ENCODE measurements at regions not wholly inside any gene's neighbourhood (a gene's known extent, or its start where the extent isn't known, plus 50 kb on each side); places are given as distances from the start of the nearest gene placed in this dataset.

- CTCF ChIA-PET, result no interaction called here
- H3K4me3 ChIP-seq (ENCODE audit: low read depth, low read length, poor library complexity, severe bottlenecking), result no peak overlapping the region
- BruUV-seq (replicated peaks), result TSS peak; percentile 50
Measured at GRCh38 chr3:156614642-156615511, 59.5 kb upstream of the TIPARP start.

GRCh38 chr3:156612903-156613302, 58.0 kb upstream of the SSR3 start:
- no peaks in the 10 kb centered on the region for H3K9me3 ChIP-seq (ENCODE audit: low read depth, low read length, poor library complexity, severe bottlenecking)
- POLR2A ChIA-PET (ENCODE audit: low non-redundant PET), result no interaction called here
- CTCF ChIA-PET, result no interaction called here

More at GRCh38 chr3:156614642-156615511, 59.5 kb upstream of the TIPARP start:
- no peak for TF ChIP-seq EZH2 (IDR thresholded peaks at IDR 0.05; ENCODE audit: borderline replicate concordance, low read depth, low read length, poor library complexity, severe bottlenecking)
- no peak for TF ChIP-seq CTCF (conservative IDR thresholded peaks at IDR 0.05; ENCODE audit: low read depth, low read length)
- Histone ChIP-seq H3K27me3 (replicated peaks; ENCODE audit: insufficient read depth, low read depth, low read length, poor library complexity) (no peaks in the 10 kb centered on the region), H3K4me1 (ENCODE audit: insufficient read depth, low read length, poor library complexity, severe bottlenecking) (peaks cover 76% of the 10 kb centered on the region), H3K27ac (ENCODE audit: low read depth, low read length, poor library complexity, severe bottlenecking) (peak overlapping the region; percentile 99), H3K36me3 (ENCODE audit: insufficient read depth, low read length, poor library complexity, severe bottlenecking) (no peaks in the 10 kb centered on the region), H3K9me3 (ENCODE audit: low read depth, low read length, poor library complexity, severe bottlenecking) (no peaks in the 10 kb centered on the region)
- DNase-seq (ENCODE audit: low spot score), result peak; percentile 67
- intact Hi-C loops (cut with micrococcal nuclease; ENCODE audit: unreplicated experiment), result loop anchor here (2.0 to 5.0 kb wide), 4 partner anchors 60 to 517 kb away; partner anchors contain the start of genes LEKR1 and TIPARP
- POLR2A ChIA-PET (ENCODE audit: low non-redundant PET), result interaction anchor here (0.5 to 1.5 kb wide), 2 partner anchors 61 to 70 kb away, joined by 3 to 6 read pairs; no protein-coding TSS in a partner anchor

More at GRCh38 chr3:156612903-156613302, 58.0 kb upstream of the SSR3 start:
- Histone ChIP-seq H3K27me3 (replicated peaks; ENCODE audit: insufficient read depth, low read depth, low read length, poor library complexity) (no peaks in the 10 kb centered on the region), H3K4me3 (ENCODE audit: low read depth, low read length, poor library complexity, severe bottlenecking) (no peak overlapping the region), H3K27ac (ENCODE audit: low read depth, low read length, poor library complexity, severe bottlenecking) (peak overlapping the region; percentile 99), H3K4me1 (ENCODE audit: insufficient read depth, low read length, poor library complexity, severe bottlenecking) (peaks cover 88% of the 10 kb centered on the region), H3K36me3 (ENCODE audit: insufficient read depth, low read length, poor library complexity, severe bottlenecking) (no peaks in the 10 kb centered on the region)
- no peak for TF ChIP-seq CTCF (conservative IDR thresholded peaks at IDR 0.05; ENCODE audit: low read depth, low read length)
- TF ChIP-seq EZH2 (IDR thresholded peaks at IDR 0.05; ENCODE audit: borderline replicate concordance, low read depth, low read length, poor library complexity, severe bottlenecking), result no peak
- intact Hi-C loops (cut with micrococcal nuclease; ENCODE audit: unreplicated experiment), result loop anchor here (1.0 to 5.0 kb wide), 5 partner anchors 70 to 519 kb away; partner anchors contain the start of gene LEKR1
- no TSS peak for BruUV-seq (replicated peaks)
- DNase-seq (ENCODE audit: low spot score), result no peak

Measured in A673 (cell line).